Frontal cortex (tissue), 4 donors: ENCODE measurements at regions not wholly inside any gene's neighbourhood (a gene's known extent, or its start where the extent isn't known, plus 50 kb on each side); places are given as distances from the start of the nearest gene placed in this dataset. TPM values are rescaled to one million over a fixed set of nuclear protein-coding genes. Genes with fewer than 3 reads are reported as not detected.

ENCODE experiments used
- DNase-seq, 2 donors: peaks; one replicate each; pipeline ENCODE4 v3.0.0; 2012; ENCODE audit warnings: low spot score in 2 of 2
- FAIRE-seq: peaks from 2 replicates; lab custom pipeline; 2012; peaks lifted over from hg19 to GRCh38; lab: Jason Lieb, UNC
- small RNA-seq: library from RNA; depleted of rRNA; stranded (forward); fragments of <200 nt; gene quantifications from one replicate; pipeline ENCODE3, GENCODE V24; 2014
- donor health status: control.
- donor health status: control.
- donor health status: control.

DNA sequence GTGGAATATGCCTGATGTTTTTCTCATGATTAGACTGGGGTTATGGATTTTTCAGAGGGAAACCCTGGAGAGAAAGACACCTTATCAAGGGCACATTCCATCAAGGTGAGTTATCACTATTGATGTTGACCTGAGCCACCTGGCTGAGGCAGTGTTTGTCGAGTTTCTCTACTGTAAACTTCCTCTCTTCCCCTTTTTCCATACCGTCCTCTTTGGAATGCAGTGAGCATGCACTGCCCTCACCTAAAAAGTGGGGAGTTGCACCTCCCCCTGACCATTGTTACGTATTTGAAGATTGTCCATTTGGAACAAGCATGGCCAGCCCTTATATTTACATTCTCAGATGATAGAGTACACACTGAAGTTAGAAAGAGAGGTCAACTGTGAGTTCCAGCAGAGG, 53.9 kb upstream of the PWP1 start:
- no peak for FAIRE-seq

DNA sequence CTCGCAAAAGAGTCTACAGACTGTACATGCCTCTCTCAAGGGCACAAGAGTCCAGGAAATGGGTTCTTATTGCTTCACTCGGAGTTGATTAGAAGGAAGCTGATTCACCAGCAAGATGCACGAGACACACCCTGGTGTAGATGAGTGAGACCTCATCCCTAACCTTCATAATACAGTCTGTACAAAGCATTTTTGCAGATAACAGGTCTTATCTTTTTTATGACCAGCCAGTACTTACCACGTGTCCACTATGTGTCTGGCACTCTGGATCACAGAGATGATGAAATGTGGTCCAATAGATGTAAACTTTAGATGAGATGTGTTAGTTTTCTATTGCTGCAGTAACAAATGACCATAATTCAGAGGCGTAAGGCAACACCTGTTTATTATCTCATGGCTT, 53.4 kb upstream of the PWP1 start:
- DNase-seq (no peak), FAIRE-seq (no peak)

More for the DNA sequence above, 53.9 kb upstream of the PWP1 start:
- DNase-seq, result no peak

DNA sequence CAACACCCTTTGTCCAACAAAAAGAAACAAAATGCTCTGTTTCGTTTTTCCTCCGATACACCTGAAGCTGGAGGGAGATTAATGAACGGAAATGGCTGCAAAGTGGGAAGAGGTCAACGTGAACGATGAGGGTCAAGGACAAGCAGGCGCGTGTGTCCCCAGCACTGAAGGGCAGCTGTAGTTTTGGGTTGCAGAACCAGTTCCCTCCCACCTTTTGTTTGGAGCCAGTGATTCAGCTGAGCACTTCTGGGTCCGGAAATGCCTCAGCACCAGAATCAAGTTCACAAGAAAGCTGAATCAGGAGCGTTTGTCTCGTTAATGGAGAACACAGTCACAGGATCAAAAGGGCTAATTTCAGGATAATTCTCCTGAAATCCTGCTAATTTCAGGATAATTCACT, 51.1 kb upstream of the PWP1 start:
- FAIRE-seq (no peak), DNase-seq (no peak)

DNA sequence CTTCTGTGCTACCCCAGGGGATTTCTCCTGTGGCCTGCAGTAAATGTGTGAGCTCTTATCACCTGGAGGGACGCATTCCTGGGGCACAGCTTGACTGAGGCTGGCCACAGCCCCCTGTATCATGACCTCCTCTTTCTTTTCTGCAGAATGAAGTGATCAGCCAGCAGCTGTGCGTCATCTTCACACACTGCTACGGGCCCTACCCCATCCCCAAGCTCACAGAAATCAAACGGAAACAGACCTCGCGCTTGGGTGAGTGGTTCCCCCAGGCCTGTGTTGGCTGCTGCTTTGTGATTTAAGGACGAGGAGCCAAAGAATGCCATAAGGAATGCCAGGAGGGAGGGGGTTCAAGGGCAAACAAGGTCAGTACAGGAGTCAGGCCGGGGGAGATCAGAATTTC, 50.5 kb upstream of the PWP1 start:
- FAIRE-seq (no peak), DNase-seq (no peak)

Small RNA genes lying in the stretch of these regions (small RNA-seq; reads per million reads assigned to genes)
- gene RF00284, result not detected
- gene RNA5SP371, result not detected
